K562 (cell line): ENCODE measurements at regions not wholly inside any gene's neighbourhood (a gene's known extent, or its start where the extent isn't known, plus 50 kb on each side); places are given as distances from the start of the nearest gene placed in this dataset.

ENCODE experiments used
- BACH1 ChIP-seq: fragments of 200-800 bp; sonication (Bioruptor generic); IDR thresholded peaks from 2 replicates; pipeline ENCODE4 v1.6.1; 2016; ENCODE audit warnings: missing genetic modification characterization, missing compliant biosample characterization
- KDM5B ChIP-seq: fragments of 200-600 bp; sonication (generic); IDR thresholded peaks from 2 replicates; pipeline ENCODE4 v1.6.1; 2012; ENCODE audit warnings: low read depth, mild to moderate bottlenecking, moderate library complexity, low read length, control low read depth, inconsistent platforms; ENCODE audit not compliant: insufficient replicate concordance
- LEF1 ChIP-seq: fragments of 450-650 bp; IDR thresholded peaks from 2 replicates; pipeline ENCODE4 v1.6.1; 2016; ENCODE audit warnings: mild to moderate bottlenecking
- MAZ ChIP-seq, 2 experiments: fragments of 450-650 bp in 1 of 2; sonication (generic) in 1 of 2; formaldehyde crosslinking; IDR thresholded peaks in 1 of 2; conservative IDR thresholded peaks in 1 of 2; 2 replicates each; pipeline versions ENCODE4 v1.4.0 to v1.5.0; 2020; ENCODE audit warnings: mild to moderate bottlenecking in 1 of 2, missing genetic modification reagents in 1 of 2
- REST ChIP-seq, 2 experiments: fragments of 450-650 bp; formaldehyde crosslinking in 1 of 2; IDR thresholded peaks; 2 replicates each; pipeline versions ENCODE4 v1.4.0 to v1.6.1; 2014 to 2020; ENCODE audit warnings: mild to moderate bottlenecking in 2 of 2, borderline replicate concordance in 1 of 2, low read depth in 1 of 2
- ZNF655 ChIP-seq: fragments of 250-450 bp; sonication (Bioruptor Pico); IDR thresholded peaks from 2 replicates; pipeline ENCODE4 v1.5.0; 2021
- TF ChIP-seq, protein P1 (sequence below): fragments of 250-450 bp; sonication (Bioruptor Pico); IDR thresholded peaks from 2 replicates; pipeline ENCODE4 v1.4.0; 2020; ENCODE audit warnings: borderline replicate concordance

- TF ChIP-seq REST (IDR thresholded peaks at IDR 0.05; ENCODE audit: borderline replicate concordance), result no peak
- TF ChIP-seq REST (CRISPR knock-in tag; IDR thresholded peaks at IDR 0.05; ENCODE audit: low read depth), result no peak
- no peak for TF ChIP-seq LEF1
- TF ChIP-seq BACH1 (tag), result no peak
- TF ChIP-seq KDM5B, result no peak
- no peak for TF ChIP-seq MAZ (CRISPR knock-in tag; conservative IDR thresholded peaks at IDR 0.05 in 1 of 2, IDR thresholded peaks at IDR 0.05 in 1 of 2)
- no peak for TF ChIP-seq ZNF655 (CRISPR knock-in tag)
- TF ChIP-seq, protein P1, sequence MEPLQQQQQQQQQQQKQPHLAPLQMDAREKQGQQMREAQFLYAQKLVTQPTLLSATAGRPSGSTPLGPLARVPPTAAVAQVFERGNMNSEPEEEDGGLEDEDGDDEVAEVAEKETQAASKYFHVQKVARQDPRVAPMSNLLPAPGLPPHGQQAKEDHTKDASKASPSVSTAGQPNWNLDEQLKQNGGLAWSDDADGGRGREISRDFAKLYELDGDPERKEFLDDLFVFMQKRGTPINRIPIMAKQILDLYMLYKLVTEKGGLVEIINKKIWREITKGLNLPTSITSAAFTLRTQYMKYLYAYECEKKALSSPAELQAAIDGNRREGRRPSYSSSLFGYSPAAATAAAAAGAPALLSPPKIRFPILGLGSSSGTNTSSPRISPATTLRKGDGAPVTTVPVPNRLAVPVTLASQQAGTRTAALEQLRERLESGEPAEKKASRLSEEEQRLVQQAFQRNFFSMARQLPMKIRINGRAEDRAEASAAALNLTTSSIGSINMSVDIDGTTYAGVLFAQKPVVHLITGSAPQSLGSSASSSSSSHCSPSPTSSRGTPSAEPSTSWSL (CRISPR knock-in tag), result no peak
- TF ChIP-seq, all 486 proteins: peak for 0
These were observed 105.9 kb upstream of the GNAI1 start (continued) for GRCh38 chr7:80028717-80029116.
